ENCODE measurements at regions not wholly inside any gene's neighbourhood (a gene's known extent, or its start where the extent isn't known, plus 50 kb on each side); places are given as distances from the start of the nearest gene placed in this dataset. TPM values are rescaled to one million over a fixed set of nuclear protein-coding genes. Genes with fewer than 3 reads are reported as not detected.
"Not testable (repeated sequence)": the region's sequence is repeated elsewhere in the genome, so short reads cannot be mapped to it uniquely, and the experiment has no call there.

- Histone ChIP-seq H2AFZ (ENCODE audit: low read length) (no peak overlapping the region), H4K20me1 (ENCODE audit: insufficient read depth, low read length) (no peaks in the 10 kb centered on the region), H3K79me2 (ENCODE audit: insufficient read depth, low read length) (no peaks in the 10 kb centered on the region), H3K4me1 (ENCODE audit: insufficient read depth, low read length) (no peaks in the 10 kb centered on the region), H3K36me3 (ENCODE audit: insufficient read depth, low read length) (no peaks in the 10 kb centered on the region), H3K4me3 (ENCODE audit: insufficient read depth, low read length) (no peak overlapping the region), H3K27ac (ENCODE audit: low read depth, low read length) (no peak overlapping the region), H3K4me2 (ENCODE audit: insufficient read depth, low read length) (no peak overlapping the region), H3K9me3 (ENCODE audit: low read depth, low read length) (no peaks in the 10 kb centered on the region), H3K27me3 (ENCODE audit: insufficient read depth, low read length) (no peaks in the 10 kb centered on the region)
- TF ChIP-seq CTCF (IDR thresholded peaks at IDR 0.05; ENCODE audit: extremely low read depth, low read depth, low read length): no peak
- no peak for DNase-seq (ENCODE audit: insufficient read length, low spot score, missing footprints)
Observed at GRCh38 chr6:15184441-15184861, 61.4 kb upstream of the JARID2 start.

GRCh38 chr6:15185111-15185510 is 60.8 kb upstream of the JARID2 start:
- H3K27me3 ChIP-seq (ENCODE audit: insufficient read depth, low read length); H3K4me3 ChIP-seq (ENCODE audit: insufficient read depth, low read length); H3K79me2 ChIP-seq (ENCODE audit: insufficient read depth, low read length); H4K20me1 ChIP-seq (ENCODE audit: insufficient read depth, low read length); H2AFZ ChIP-seq (ENCODE audit: low read length); H3K4me1 ChIP-seq (ENCODE audit: insufficient read depth, low read length); H3K36me3 ChIP-seq (ENCODE audit: insufficient read depth, low read length); H3K27ac ChIP-seq (ENCODE audit: low read depth, low read length); DNase-seq (ENCODE audit: insufficient read length, low spot score, missing footprints); H3K9me3 ChIP-seq (ENCODE audit: low read depth, low read length); H3K4me2 ChIP-seq (ENCODE audit: insufficient read depth, low read length): not testable (repeated sequence)

GRCh38 chr6:15193451-15193850 is 52.4 kb upstream of the JARID2 start:
- H3K4me1 ChIP-seq (ENCODE audit: insufficient read depth, low read length); H3K79me2 ChIP-seq (ENCODE audit: insufficient read depth, low read length); H3K27me3 ChIP-seq (ENCODE audit: insufficient read depth, low read length); DNase-seq (ENCODE audit: insufficient read length, low spot score, missing footprints); H3K9me3 ChIP-seq (ENCODE audit: low read depth, low read length); H3K4me2 ChIP-seq (ENCODE audit: insufficient read depth, low read length); H3K4me3 ChIP-seq (ENCODE audit: insufficient read depth, low read length); H3K27ac ChIP-seq (ENCODE audit: low read depth, low read length); H2AFZ ChIP-seq (ENCODE audit: low read length); H3K36me3 ChIP-seq (ENCODE audit: insufficient read depth, low read length); H4K20me1 ChIP-seq (ENCODE audit: insufficient read depth, low read length): not testable (repeated sequence)

- no peak for DNase-seq (ENCODE audit: insufficient read length, low spot score, missing footprints)
- H3K4me3 ChIP-seq (ENCODE audit: insufficient read depth, low read length): no peak overlapping the region
- no peaks in the 10 kb centered on the region for H3K4me1 ChIP-seq (ENCODE audit: insufficient read depth, low read length)
- no peak overlapping the region for H3K4me2 ChIP-seq (ENCODE audit: insufficient read depth, low read length)
- no peak overlapping the region for H3K27ac ChIP-seq (ENCODE audit: low read depth, low read length)
- no peaks in the 10 kb centered on the region for H4K20me1 ChIP-seq (ENCODE audit: insufficient read depth, low read length)
- no peak overlapping the region for H2AFZ ChIP-seq (ENCODE audit: low read length)
- H3K27me3 ChIP-seq (ENCODE audit: insufficient read depth, low read length): no peaks in the 10 kb centered on the region
- H3K79me2 ChIP-seq (ENCODE audit: insufficient read depth, low read length): no peaks in the 10 kb centered on the region
- no peaks in the 10 kb centered on the region for H3K9me3 ChIP-seq (ENCODE audit: low read depth, low read length)
- no peak for TF ChIP-seq CTCF (IDR thresholded peaks at IDR 0.05; ENCODE audit: extremely low read depth, low read depth, low read length)
- no peaks in the 10 kb centered on the region for H3K36me3 ChIP-seq (ENCODE audit: insufficient read depth, low read length)
Observed at GRCh38 chr6:15194453-15194852, 51.4 kb upstream of the JARID2 start.

Small RNA genes lying in the stretch of these regions (small RNA-seq; reads per million reads assigned to genes)
- gene RN7SL332P (not detected), gene RNU6-793P (not detected)
